GM18502 (cell line): ENCODE measurements at regions not wholly inside any gene's neighbourhood (a gene's known extent, or its start where the extent isn't known, plus 50 kb on each side); places are given as distances from the start of the nearest gene placed in this dataset.

Source experiments
- ATAC-seq: cut with Tn5 transposase; IDR thresholded peaks from one replicate; pipeline ENCODE4 v1.9.1; 2021; ENCODE audit warnings: mild to moderate bottlenecking; ENCODE audit not compliant: unreplicated experiment, poor library complexity

- ATAC-seq: no peak
Measured at GRCh38 chr2:33671198-33671597, 72.1 kb upstream of the FAM98A start.

GRCh38 chr2:33670392-33670937, 71.4 kb upstream of the FAM98A start:
- no peak for ATAC-seq

GRCh38 chr2:33666879-33667278, 67.8 kb upstream of the FAM98A start:
- ATAC-seq: no peak

- no peak for ATAC-seq
Measured at GRCh38 chr2:33665039-33665438, 65.9 kb upstream of the FAM98A start.

DNA sequence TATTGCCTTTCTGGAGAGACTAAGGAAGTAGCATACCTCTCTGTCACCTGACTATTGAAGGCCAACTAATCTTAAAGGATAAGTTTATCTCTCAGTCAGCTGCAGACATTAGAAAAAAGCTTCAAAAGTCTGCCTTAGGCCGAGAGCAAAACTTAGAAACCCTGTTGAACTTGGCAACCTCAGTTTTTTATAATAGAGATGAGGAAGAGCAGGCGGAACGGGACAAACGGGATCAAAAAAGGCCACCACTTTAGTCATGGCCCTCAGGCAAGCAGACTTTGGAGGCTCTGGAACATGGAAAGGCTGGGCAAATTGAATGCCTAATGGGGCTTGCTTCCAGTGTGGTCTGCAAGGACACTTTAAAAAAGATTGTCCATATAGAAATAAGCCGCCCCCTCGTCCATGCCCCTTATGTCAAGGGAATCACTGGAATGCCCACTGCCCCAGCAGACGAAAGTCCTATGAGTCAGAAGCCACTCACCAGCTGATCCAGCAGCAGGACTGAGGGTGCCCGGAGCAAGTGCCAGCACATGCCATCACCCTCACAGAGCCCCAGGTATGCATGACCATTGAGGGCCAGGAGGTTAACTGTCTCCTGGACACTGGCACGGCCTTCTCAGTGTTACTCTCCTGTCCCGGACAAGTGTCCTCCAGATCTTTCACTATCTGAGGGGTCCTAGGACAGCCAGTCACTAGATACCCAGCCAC, 61.5 kb upstream of the FAM98A start:
- ATAC-seq: no peak

- ATAC-seq: no peak
Measured at GRCh38 chr2:33655626-33656320, 56.7 kb upstream of the FAM98A start.

GRCh38 chr2:33652830-33653229, 53.7 kb upstream of the FAM98A start:
- no peak for ATAC-seq

- ATAC-seq: no peak
Measured at GRCh38 chr2:33650171-33650570, 51.1 kb upstream of the FAM98A start.
